ENCODE measurements at regions not wholly inside any gene's neighbourhood (a gene's known extent, or its start where the extent isn't known, plus 50 kb on each side); places are given as distances from the start of the nearest gene placed in this dataset.
"Not testable (repeated sequence)": the region's sequence is repeated elsewhere in the genome, so short reads cannot be mapped to it uniquely, and the experiment has no call there.

DNA sequence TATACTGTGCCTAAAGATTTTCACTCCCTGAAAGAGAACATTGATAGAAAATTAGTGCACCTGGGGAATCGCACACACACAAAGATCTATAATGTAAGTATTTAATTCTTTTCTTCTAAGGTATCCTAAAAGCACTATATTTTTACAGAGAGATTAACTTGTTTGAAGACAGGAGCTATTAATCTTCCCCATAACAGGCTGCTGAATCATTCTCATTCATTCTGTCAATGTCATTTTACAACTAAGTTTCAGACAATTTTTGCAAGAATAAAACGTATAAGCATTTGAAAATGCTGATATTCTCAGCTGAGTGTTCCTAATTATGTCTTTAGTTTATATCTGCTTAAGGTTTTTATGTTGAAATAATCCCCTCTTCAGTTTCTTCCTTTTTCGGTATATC is 776.7 kb downstream of the NXPH1 start:
- no peak for DNase-seq (ENCODE audit: low read depth)

DNA sequence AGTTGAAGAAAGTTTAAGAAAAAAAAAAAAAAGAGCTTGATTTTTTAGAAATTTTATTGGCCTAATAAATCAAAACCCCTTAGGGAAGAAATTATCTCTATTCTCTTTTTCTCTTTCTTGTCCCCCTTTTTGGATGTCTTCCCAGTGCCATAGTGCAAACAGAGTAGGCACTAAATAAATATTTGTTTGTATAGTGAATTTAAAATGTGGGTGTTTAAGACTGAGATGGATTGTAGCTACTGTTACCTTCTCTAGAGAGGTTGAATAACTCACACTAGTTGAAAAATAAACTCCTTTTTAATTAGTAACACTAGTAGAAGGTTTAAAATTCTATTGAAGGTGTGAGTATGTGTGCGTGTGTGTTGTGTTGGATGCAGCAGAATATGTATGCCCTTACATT is 783.8 kb downstream of the NXPH1 start:
- DNase-seq (ENCODE audit: low read depth) = no peak

DNA sequence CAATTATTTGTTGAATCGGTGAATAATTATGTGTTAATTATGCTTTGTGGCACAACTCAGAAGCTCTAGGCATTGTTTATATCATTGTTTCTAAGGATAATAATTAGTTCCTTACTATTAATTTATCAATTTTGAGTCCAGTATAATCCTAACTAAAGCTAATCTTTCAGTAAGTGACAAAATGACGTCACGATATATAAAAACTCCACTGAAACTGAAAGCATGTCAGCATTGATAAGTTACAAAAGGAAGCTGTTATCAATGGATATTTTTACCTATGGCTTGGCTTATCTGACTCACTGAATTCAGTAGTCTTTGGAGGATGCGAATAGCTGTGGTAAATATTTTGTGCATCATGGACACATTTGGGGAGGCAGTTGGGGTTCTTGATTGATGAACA is 793.1 kb downstream of the NXPH1 start:
- DNase-seq (ENCODE audit: low read depth) = no peak

DNA sequence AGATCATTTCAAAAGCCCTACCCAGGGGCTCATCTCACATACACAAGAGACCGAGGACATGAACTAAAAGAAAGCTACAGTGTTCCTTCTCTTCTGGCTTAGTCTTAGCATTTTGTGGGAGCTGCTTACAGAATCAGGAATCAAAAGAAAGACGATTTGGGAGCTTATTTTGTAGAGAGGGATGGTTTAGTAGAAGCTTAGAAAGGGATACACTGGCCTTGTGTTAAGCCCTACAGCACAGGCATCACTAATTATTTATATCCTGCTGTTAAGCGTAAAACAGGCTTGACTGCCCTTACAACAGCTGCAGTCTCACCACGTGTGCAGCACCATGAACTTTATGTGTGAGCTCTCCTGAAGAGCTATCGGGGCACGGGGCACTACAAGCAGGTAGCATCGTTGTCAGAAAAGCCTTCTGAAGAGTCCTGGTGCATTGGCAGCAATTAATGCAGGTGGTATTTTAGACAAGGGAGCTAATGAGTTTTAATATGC is 798.3 kb downstream of the NXPH1 start:
- DNase-seq (ENCODE audit: low read depth) = no peak

DNA sequence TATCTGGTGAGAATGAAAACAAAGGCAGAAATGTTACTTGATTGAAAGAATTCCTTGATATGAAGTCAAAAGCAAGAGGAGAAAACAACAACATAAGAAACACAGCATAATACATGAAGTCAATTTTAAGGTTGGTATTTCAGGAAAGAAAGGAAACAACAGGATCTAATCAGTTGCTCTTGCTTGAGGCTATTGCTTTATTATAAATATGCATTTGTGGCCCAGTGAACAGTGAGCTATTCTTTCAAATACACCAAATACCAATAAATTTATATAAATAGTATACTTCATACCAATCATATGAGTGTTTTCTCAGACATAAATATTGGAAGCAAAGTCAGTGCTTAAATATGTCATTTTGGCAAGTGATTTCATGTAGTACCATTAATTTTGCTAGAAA is 806.6 kb downstream of the NXPH1 start:
- DNase-seq (ENCODE audit: low read depth) = no peak

DNA sequence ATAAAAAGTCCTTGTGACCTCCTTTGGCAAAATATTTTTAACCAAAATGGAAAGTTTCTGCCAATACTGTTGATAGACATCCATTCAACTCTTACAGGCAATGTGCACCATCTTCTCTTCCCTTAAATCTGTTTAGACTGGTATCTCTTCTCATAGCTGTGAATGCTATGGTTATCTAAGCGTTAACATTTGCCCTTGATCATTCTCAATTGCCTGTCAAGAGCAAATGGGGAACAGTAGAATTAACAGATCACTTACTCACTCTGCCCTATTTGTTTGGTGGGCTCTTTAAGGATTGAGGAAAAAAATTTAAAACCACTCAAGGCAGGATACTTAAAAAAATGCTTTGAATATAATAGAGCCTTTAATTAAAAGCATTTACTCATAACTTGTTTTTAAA is 808.4 kb downstream of the NXPH1 start:
- no peak for DNase-seq (ENCODE audit: low read depth)

DNA sequence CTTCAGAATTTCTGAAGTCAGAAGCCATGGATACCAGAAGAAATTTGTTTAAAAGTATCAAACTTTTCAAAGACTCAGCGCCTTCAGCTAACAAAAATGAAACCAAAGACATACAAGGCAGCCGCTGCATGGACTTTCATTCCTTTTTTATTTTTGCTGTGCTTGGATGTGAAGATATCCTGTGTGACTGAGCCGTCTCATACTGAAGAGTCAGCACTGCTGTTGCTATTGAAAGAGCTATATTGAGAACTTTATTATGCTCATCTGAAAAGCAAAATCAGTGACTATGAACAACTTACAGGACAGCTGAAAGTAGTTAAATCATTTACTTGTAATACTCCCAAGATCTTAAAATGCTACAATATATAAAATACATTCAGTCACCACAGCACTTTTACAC is 809.2 kb downstream of the NXPH1 start:
- DNase-seq (ENCODE audit: low read depth) = no peak

DNA sequence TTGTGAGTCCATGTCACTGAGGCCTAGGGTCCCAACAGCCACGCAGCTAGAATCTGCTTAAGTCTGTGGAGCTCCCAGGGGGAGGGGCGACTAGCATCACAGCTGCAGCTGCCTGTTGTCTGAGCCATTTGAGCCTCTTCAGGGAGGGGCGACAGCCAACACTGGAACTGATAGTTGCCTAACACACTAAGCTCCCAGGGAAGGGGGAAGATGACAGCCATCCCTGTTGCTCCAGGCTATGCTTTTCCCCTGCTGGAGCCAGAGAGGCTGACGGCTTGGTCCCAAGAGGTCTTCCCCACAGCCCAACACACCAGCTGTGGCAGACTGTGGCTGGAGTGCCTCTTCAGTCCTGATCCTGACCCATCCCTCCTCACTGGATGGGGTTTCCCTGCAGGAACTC is 817.5 kb downstream of the NXPH1 start:
- DNase-seq (ENCODE audit: low read depth) = no peak

DNA sequence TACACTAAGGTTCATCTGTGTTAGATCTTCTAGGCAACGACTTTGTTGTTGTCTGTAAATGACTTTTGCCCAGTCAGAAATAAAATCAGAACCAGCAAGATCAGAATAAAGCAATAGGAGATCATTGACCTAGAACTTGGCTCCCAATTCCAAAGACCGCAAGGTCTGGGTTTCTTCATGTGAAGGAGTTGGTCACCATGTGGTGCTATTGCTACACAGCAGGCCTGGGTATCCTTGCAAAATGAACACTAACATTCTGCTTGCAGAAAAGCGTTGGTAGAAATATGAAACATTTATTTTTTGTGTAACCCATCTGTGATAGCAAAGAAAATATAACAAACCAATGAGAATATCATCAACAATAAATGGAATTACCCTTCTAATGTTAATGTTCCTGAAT is 831.0 kb downstream of the NXPH1 start:
- DNase-seq (ENCODE audit: low read depth) = no peak

DNA sequence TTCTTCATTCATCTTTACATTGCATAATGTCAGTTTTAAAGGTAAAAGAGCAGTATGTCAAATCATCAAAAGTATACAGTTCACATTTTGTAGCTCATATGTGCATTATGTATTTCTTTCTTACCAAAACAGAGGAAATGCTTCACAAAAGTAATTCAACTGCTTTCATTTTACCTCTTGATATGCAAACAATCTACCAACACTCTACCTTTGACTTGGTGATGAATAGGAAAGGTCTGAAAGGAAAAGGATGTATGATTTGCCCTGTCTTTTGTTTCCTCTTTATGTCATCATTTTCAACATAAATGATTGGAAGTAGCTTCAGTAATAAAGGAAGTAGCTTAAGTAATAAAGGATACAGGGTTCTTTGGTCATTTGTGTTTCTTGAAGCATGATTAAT is 846.7 kb downstream of the NXPH1 start:
- DNase-seq (ENCODE audit: low read depth) = no peak

DNA sequence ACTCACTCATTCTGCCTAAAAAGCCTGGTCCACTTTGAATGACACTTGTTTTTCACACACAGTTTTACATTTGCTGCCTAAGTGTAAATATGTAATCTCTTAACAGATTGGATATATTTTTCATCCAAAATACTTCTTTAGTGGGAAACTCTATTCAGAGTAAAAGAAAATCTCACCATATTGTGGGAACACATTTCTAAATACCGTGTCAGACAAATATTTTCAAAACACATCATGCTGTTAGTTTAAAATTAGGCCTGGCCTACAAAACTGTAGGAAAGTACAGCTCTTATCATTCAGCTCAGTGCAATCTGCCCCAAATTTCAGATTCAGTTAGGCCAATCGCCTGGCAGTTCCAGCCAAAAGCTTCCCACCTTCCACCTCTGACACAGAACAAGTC is 849.8 kb downstream of the NXPH1 start:
- DNase-seq (ENCODE audit: low read depth) = no peak

DNA sequence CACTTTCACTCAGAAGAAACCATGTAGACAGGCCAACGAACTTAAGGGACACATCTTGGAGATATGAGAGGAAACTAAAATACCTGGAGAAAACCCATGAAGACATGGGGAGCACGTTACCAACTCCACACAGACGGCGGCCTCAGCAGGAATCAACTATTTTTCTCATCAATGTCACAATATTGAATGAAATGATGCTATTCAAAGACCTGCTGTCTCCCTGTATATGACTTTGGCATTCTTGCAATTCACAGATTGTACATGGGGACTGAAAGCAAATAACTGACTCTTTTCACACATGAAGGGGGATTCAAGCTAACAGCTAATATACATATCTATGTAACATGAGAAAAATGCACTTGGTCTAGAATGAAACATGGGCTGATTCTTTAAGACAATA is 869.0 kb downstream of the NXPH1 start:
- no peak for DNase-seq (ENCODE audit: low read depth)

DNA sequence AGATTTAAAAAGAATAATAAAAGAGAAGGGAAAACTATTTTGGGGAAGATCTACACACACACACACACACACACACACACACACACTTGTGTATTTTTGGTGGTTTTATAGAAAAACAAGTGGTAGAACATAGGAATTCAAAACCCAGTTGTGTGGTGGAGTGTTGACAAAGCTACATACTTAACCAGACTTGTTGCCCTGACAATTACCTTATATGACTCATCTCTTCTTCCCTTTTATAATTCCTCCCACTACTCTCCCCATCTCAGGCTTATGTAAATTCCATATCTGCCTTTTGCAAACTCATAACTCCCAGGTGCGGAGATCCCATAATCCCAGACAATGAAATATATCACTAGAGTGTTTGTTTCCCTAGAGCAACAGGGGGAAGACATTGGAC is 873.7 kb downstream of the NXPH1 start:
- no peak for DNase-seq (ENCODE audit: low read depth)

DNA sequence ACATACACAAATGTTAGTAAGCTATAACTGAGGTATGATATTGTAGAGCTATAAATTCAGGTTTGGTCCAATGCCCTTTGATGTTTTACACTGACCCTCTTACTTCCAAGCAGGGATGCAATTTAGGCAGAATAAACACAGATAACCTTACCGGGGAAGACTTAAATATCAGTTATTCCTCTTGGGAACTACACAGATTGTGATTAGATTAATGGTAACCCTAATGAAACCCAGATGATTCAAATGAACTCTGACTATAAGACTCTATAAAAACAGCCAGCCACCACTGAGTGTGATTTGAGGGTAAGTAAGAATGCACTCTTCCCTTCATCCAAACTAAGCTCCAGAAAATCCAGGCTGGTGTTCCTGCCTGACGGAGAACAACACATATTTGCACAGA is 891.1 kb downstream of the NXPH1 start:
- no peak for DNase-seq (ENCODE audit: low read depth)

DNA sequence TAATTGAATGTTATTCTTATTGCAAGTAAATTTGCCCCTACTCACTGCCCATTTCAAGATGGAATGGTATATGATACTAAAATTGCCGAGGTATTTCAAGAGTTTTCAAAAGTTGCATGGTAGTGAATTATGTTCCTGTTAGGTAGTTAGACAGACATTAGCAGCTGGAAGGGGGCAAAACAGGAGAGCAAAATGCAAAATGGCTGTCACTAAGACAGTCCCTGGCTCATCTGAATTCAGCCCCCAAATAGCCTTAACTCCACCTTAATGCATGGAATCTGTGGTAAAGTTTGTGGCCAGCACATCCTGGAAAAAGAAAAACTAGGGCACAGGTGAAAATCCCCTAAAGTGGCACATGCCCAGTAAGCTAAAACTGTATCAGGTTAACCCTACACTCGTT is 894.9 kb downstream of the NXPH1 start:
- no peak for DNase-seq (ENCODE audit: low read depth)

DNA sequence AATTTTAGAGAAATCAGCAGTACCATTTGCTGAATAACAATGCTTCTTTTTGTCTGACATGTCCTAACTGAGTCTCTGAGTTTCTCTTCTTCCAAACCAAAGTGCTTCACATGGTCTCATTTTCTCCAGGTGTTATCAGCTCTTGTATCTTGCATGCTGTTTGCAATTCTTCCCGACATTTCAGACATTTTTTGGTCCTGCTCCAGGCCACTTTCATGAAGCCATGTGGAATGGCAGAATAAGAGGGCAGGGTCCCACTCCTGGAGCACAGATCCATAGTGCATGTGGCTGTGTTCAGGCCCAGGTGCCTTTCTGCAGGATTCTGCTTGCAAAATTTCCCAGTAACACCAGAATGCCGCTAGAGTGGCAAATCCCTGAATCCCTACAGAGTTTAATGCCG is 916.2 kb downstream of the NXPH1 start:
- DNase-seq (ENCODE audit: low read depth) = no peak

DNA sequence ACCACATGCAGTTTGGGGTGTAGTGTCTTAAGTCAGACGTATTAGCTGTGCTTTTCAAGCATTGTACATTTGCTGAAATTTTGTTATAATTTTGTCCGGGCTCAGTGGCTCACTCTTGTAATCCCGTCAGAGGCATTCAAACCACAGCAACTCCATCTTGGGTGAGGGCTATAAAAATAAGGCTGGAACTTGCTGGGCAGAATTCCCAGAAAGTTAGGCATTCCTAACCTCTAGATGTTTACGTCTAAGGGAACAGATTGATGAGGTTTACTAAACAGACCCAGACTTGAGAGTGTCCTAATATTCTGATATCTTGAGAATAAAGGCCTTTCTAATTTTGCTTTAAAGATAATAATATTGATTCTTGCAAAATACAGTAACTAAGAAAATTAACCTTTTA is 957.8 kb downstream of the NXPH1 start:
- DNase-seq (ENCODE audit: low read depth) = no peak

DNA sequence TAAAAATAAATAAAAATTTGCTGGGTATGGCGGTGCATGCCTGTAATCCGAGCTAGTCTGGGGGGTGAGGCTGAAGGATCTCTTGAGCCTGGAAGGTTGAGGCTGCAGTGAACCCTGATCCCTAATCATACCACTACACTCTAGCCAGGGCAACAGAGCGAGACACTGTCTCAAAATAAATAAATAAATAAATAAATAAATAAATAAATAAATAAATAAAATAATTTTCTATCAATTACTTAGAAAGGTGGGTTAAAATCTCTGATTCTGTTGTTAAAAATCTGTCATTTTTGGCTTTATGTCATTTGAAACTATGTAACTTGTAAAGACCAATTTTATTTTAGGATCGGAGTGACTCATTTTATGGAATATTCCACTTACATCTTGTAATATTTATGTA is 958.6 kb downstream of the NXPH1 start:
- DNase-seq (ENCODE audit: low read depth) = no peak

DNA sequence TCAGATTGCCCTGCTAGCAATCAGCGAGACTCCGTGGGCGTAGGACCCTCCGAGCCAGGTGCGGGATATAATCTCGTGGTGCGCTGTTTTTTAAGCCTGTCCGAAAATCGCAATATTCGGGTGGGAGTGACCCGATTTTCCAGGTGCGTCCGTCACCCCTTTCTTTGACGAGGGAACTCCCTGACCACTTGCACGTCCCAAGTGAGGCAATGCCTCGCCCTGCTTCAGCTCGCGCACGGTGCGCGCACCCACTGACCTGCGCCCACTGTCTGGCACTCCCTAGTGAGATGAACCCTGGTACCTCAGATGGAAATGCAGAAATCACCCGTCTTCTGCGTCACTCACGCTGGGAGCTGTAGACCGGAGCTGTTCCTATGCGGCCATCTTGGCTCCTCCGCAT is 971.0 kb downstream of the NXPH1 start:
- DNase-seq (ENCODE audit: low read depth) = not testable (repeated sequence)

DNA sequence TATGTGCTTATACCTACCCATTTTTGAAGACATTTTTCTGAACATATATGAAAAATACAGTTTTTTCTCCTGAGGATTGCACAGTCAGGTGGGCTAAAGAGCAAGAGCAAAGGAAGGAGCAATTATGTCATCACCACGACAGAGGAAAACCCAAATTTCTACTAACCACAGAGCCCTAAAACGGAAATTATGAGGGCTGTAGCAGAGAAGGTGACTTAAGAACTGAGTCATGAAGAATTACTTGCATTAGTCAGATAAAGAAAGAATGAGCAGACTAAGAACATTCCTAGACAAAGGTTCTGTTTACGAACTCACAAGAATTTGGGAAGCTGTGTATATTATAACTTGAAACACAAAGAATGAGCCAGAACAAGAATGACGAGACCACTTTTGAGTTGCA is 974.4 kb downstream of the NXPH1 start:
- DNase-seq (ENCODE audit: low read depth) = no peak

DNA sequence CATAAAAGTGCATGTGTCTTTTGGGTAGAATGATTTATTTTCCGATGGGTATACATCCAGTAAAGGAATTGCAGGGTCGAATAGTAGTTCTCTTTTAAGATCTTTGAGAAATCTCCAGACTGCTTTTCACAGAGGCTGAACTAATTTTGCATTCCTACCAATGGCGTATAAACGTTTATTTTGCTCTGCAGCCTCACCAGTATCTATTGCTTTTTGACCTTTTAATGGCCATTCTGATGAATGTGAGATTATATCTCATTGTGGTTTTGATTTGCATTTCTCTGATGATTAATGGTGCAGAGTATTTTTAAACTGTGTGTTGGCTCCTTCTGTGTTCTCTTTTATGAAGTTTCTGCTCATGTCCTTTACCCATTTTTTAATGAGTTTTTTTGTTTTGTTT is 1020.1 kb downstream of the NXPH1 start:
- no peak for DNase-seq (ENCODE audit: low read depth)

DNA sequence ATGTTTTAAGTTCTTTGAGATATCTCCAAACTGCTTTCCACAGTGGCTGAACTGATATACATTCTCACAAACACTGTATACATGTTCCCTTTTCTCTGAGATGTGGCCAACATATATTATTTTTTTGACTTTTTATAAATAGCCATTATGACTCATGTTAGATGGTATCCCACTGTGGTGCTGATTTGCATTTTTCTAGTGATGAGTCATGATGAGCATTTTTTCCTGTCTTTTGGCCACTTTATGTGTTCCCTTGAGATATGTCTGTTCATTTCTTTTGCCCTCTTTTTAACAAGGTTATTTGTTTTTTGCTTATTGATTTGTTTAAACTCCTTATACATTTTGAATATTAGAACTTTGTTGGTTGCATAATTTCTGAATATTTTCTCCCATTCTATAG is 1055.1 kb downstream of the NXPH1 start:
- DNase-seq (ENCODE audit: low read depth) = no peak

DNA sequence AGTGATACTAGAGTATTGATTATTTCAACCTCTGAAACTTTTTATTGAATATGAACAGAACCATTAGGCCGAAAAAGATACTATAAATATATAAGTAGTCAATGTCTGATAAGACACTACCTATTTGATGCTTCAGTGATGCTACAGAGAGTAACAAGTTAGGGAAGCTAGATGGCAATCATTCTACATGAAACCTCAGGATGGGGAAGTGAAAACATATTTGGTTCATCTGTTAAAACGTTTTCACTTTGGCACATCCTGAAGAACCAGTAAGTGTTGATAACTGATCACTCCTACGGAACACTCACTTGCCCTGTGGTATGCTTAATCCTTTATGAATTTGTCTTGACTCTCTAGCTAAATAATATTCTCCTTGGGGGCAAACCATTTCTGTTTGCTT is 1064.9 kb downstream of the NXPH1 start:
- DNase-seq (ENCODE audit: low read depth) = no peak

DNA sequence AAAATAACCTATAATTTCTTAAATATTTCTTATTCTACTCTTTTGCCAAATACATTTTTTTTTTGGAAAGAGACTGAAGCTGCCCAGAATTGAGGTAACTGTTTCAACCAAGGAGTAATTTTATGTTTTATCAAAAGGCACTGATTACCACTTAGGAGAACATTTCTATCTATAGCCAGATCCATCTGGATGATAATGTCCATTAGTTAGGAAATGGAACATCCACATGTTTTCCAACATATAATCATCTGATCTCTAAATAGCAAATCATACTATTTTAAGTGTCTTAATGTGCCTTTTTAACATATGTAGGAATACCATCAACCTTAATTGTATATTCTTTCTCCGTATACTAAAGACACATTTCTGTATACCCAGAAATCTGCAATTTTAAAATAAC is 1068.9 kb downstream of the NXPH1 start:
- no peak for DNase-seq (ENCODE audit: low read depth)

DNA sequence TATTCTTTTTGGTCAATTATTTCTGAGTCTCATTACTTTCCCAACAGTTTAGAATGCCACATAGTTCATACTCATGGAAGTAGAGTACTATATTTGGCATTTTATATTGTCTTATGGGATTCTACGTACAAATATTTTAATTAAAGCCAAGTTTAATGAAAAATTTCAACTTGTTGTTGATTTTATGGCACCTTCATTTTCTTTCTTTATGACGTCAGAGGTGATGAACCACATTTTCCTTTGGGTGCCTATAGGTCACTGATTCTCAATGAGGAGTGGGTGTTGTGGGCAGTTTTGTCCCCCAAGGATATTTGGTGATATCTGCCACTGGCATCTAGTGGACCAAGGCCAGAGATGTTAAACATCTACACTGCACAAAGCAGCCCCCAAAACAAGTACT is 1071.3 kb downstream of the NXPH1 start:
- no peak for DNase-seq (ENCODE audit: low read depth)

All from stimulated activated CD4-positive, alpha-beta T cell treated with anti-CD3 and anti-CD28 coated beads, Interleukin-2, amount 100 ng/mL, for 4 hours (primary cell).